ENCODE measurements at regions not wholly inside any gene's neighbourhood (a gene's known extent, or its start where the extent isn't known, plus 50 kb on each side); places are given as distances from the start of the nearest gene placed in this dataset.

DNA sequence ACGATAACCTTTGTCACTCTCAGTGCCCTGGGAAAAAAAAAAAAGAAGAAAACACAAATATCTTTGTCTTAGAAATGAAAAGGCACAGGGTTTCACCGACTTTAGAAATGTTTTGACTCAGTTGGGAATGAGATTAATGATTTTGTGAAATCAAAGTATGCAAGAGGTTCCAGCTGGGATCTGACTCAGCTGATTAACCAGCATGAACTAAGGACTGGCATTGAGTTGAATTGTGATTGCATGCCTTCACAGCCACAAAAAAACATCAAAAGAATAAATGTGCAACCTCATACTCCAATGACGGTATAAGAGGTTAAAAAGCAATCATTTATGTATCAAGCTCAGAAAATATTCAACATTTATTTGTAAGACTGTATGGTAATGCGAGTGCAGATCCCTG is 566.6 kb upstream of the DSEL start:
- TF ChIP-seq, protein P1, sequence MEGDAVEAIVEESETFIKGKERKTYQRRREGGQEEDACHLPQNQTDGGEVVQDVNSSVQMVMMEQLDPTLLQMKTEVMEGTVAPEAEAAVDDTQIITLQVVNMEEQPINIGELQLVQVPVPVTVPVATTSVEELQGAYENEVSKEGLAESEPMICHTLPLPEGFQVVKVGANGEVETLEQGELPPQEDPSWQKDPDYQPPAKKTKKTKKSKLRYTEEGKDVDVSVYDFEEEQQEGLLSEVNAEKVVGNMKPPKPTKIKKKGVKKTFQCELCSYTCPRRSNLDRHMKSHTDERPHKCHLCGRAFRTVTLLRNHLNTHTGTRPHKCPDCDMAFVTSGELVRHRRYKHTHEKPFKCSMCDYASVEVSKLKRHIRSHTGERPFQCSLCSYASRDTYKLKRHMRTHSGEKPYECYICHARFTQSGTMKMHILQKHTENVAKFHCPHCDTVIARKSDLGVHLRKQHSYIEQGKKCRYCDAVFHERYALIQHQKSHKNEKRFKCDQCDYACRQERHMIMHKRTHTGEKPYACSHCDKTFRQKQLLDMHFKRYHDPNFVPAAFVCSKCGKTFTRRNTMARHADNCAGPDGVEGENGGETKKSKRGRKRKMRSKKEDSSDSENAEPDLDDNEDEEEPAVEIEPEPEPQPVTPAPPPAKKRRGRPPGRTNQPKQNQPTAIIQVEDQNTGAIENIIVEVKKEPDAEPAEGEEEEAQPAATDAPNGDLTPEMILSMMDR (conservative IDR thresholded peaks at IDR 0.05 in 1 of 2, IDR thresholded peaks at IDR 0.05 in 1 of 2; ENCODE audit: extremely low read depth in 1 of 2, insufficient read depth in 1 of 2, low read depth in 1 of 2, low read length in 2 of 2): no peak
- no peak for TF ChIP-seq EZH2 (IDR thresholded peaks at IDR 0.05; ENCODE audit: borderline replicate concordance, low read length)

Measured in mammary epithelial cell (primary cell).